ENCODE measurements at regions not wholly inside any gene's neighbourhood (a gene's known extent, or its start where the extent isn't known, plus 50 kb on each side); places are given as distances from the start of the nearest gene placed in this dataset.

GRCh38 chrY:12623204-12623603 lies 77.8 kb upstream of the USP9Y start:
- TF ChIP-seq CTCF (IDR thresholded peaks at IDR 0.05) (no peak), POLR2A (IDR thresholded peaks at IDR 0.05) (no peak), POLR2AphosphoS5 (IDR thresholded peaks at IDR 0.05) (no peak), EP300 (IDR thresholded peaks at IDR 0.05) (no peak)
- no peaks in the 10 kb centered on the region for H3K27me3 ChIP-seq
- H3K27ac ChIP-seq: no peak overlapping the region
- no peaks in the 10 kb centered on the region for H3K36me3 ChIP-seq
- 27 to 46% (median 38%) methylated on average over 1 of the region's 1 CpG; no CpG with 5 or more reads in 2 of the 5 donors for WGBS, 5 donors
- DNase-seq: no peak
- no peaks in the 10 kb centered on the region for H3K4me1 ChIP-seq
- no peak overlapping the region for H3K4me3 ChIP-seq
- H3K9me3 ChIP-seq: no peaks in the 10 kb centered on the region
- intact Hi-C loops (cut with DNase I; ENCODE audit: low total_unique reads): no loop called here

GRCh38 chrY:12642986-12643385 lies 58.0 kb upstream of the USP9Y start:
- intact Hi-C loops (cut with DNase I; ENCODE audit: low total_unique reads): no loop called here
- Histone ChIP-seq H3K9me3 (no peaks in the 10 kb centered on the region), H3K36me3 (no peaks in the 10 kb centered on the region), H3K27me3 (no peaks in the 10 kb centered on the region), H3K4me1 (no peaks in the 10 kb centered on the region), H3K27ac (no peak overlapping the region), H3K4me3 (no peak overlapping the region)
- WGBS, 5 donors: 25 to 44% (median 31%) methylated on average over 1 of the region's 1 CpG; no CpG with 5 or more reads in 2 of the 5 donors
- TF ChIP-seq POLR2A (IDR thresholded peaks at IDR 0.05): no peak
- no peak for TF ChIP-seq CTCF (IDR thresholded peaks at IDR 0.05)
- no peak for TF ChIP-seq POLR2AphosphoS5 (IDR thresholded peaks at IDR 0.05)
- no peak for TF ChIP-seq EP300 (IDR thresholded peaks at IDR 0.05)
- no peak for DNase-seq

GRCh38 chrY:12643693-12644348 lies 57.2 kb upstream of the USP9Y start:
- Histone ChIP-seq H3K4me1 (no peaks in the 10 kb centered on the region), H3K9me3 (no peaks in the 10 kb centered on the region), H3K36me3 (no peaks in the 10 kb centered on the region), H3K4me3 (no peak overlapping the region), H3K27me3 (no peaks in the 10 kb centered on the region), H3K27ac (no peak overlapping the region)
- WGBS, 5 donors: 42 to 65% (median 50%) methylated on average over 5 of the region's 5 CpGs; no CpG with 5 or more reads in 2 of the 5 donors
- TF ChIP-seq CTCF (IDR thresholded peaks at IDR 0.05): no peak
- TF ChIP-seq POLR2AphosphoS5 (IDR thresholded peaks at IDR 0.05): no peak
- TF ChIP-seq POLR2A (IDR thresholded peaks at IDR 0.05): no peak
- no peak for TF ChIP-seq EP300 (IDR thresholded peaks at IDR 0.05)
- intact Hi-C loops (cut with DNase I; ENCODE audit: low total_unique reads): no loop called here
- DNase-seq: no peak

GRCh38 chrY:12651095-12651494 lies 49.9 kb upstream of the USP9Y start:
- no peaks in the 10 kb centered on the region for H3K4me1 ChIP-seq
- 85 to 91% (median 91%) methylated on average over 2 of the region's 2 CpGs; no CpG with 5 or more reads in 2 of the 5 donors for whole genome bisulfite sequencing, 5 donors
- no peak for DNase-seq
- H3K36me3 ChIP-seq: no peaks in the 10 kb centered on the region
- intact Hi-C loops (cut with DNase I; ENCODE audit: low total_unique reads): no loop called here
- no peak overlapping the region for H3K27ac ChIP-seq
- H3K9me3 ChIP-seq: no peaks in the 10 kb centered on the region
- no peaks in the 10 kb centered on the region for H3K27me3 ChIP-seq
- no peak for TF ChIP-seq POLR2AphosphoS5 (IDR thresholded peaks at IDR 0.05)
- no peak for TF ChIP-seq POLR2A (IDR thresholded peaks at IDR 0.05)
- TF ChIP-seq EP300 (IDR thresholded peaks at IDR 0.05): no peak
- TF ChIP-seq CTCF (IDR thresholded peaks at IDR 0.05): no peak
- no peak overlapping the region for H3K4me3 ChIP-seq

Small RNAs in the stretch of these regions (small RNA-seq; reads per million reads assigned to genes)
- 0 reads per million in 4 donors for gene RN7SL702P

Data from stomach (tissue), 8 donors.